ENCODE measurements at regions not wholly inside any gene's neighbourhood (a gene's known extent, or its start where the extent isn't known, plus 50 kb on each side); places are given as distances from the start of the nearest gene placed in this dataset.

DNA sequence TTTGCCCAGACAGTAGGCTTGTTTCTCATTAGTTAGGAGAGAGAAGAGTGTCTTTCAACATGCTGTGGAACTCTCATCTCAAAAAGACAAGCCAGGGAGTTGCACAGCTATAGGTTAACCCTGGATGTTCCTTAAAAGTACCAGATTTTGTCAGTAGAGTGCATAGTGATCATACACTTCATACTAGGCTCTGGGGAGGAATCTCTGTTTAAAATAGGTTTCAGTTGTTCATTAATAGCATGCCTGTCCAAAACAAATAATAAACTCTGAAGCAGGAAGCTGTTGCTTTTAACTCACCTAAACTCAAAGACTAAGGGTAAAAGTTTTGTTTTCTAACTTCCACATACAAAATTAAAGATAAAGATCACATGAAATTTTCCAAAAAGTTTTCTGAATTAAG lies 1948.4 kb downstream of the C4orf33 start:
- no peak for TF ChIP-seq CTCF (conservative IDR thresholded peaks at IDR 0.05 in 1 of 2, IDR thresholded peaks at IDR 0.05 in 1 of 2; ENCODE audit: low read depth in 1 of 2, low read length in 2 of 2)
- no peak for TF ChIP-seq EZH2 (IDR thresholded peaks at IDR 0.05; ENCODE audit: low read length, missing control alignments)

Data from fibroblast of lung (primary cell).